ENCODE measurements at regions not wholly inside any gene's neighbourhood (a gene's known extent, or its start where the extent isn't known, plus 50 kb on each side); places are given as distances from the start of the nearest gene placed in this dataset.

DNA sequence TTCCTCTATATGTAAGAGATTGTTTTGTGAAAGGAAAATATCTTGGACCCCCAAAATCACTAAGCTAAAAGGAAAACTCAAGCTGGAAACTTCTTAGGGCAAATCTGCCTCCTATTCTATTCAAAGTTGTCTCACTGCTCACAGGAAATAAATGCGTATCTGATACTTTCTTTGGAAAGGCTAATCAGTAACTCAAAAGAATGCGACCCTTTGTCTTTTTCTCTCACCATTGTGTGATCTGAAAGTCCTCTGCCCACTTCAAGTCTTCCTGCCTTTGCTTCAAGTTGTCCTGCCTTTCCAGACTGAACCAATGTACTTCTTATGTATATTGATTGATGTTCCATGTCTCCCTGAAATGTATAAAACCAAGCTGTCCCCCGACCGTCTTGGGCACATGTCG is 157.3 kb downstream of the KIF2B start:
- no peak for TF ChIP-seq EZH2 (IDR thresholded peaks at IDR 0.05)
- TF ChIP-seq EZH2phosphoT487 (IDR thresholded peaks at IDR 0.05): no peak

Measured in neural progenitor cell (in vitro differentiated cells).